ENCODE measurements at regions not wholly inside any gene's neighbourhood (a gene's known extent, or its start where the extent isn't known, plus 50 kb on each side); places are given as distances from the start of the nearest gene placed in this dataset.
"Not testable (repeated sequence)": the region's sequence is repeated elsewhere in the genome, so short reads cannot be mapped to it uniquely, and the experiment has no call there.

DNA sequence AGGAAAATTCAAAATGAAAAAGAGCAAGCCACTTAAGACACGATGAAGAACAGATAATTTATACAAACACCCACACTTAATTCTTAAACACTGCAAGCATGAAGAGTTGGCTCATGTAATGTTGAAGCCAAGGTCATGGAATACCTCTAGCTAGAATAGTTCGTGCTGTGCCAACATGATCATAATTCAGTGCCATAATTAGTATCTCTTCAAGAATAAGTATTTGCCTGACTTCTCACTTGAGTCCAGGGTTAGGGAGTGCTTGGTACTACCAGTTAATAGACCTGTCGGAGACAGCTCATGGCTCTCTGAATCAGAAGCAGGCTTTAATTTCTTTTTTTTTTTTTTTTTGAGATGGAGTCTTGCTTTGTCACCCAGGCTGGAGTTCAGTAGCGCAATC is 206.3 kb downstream of the UNC5CL start:
- Mint-ChIP-seq H3K4me1 (ENCODE audit: low read depth) (no peaks in the 10 kb centered on the region), H3K4me3 (ENCODE audit: unreplicated experiment) (no peak overlapping the region), H3K36me3 (ENCODE audit: low read depth) (no peaks in the 10 kb centered on the region), H3K9me3 (ENCODE audit: low read depth) (peaks cover 2% of the 10 kb centered on the region), H3K27ac (ENCODE audit: unreplicated experiment) (no peak overlapping the region), H3K27me3 (ENCODE audit: low read depth) (peaks cover 31% of the 10 kb centered on the region)
- DNase-seq (ENCODE audit: low spot score): no peak
- TF ChIP-seq, protein P1, sequence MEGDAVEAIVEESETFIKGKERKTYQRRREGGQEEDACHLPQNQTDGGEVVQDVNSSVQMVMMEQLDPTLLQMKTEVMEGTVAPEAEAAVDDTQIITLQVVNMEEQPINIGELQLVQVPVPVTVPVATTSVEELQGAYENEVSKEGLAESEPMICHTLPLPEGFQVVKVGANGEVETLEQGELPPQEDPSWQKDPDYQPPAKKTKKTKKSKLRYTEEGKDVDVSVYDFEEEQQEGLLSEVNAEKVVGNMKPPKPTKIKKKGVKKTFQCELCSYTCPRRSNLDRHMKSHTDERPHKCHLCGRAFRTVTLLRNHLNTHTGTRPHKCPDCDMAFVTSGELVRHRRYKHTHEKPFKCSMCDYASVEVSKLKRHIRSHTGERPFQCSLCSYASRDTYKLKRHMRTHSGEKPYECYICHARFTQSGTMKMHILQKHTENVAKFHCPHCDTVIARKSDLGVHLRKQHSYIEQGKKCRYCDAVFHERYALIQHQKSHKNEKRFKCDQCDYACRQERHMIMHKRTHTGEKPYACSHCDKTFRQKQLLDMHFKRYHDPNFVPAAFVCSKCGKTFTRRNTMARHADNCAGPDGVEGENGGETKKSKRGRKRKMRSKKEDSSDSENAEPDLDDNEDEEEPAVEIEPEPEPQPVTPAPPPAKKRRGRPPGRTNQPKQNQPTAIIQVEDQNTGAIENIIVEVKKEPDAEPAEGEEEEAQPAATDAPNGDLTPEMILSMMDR (IDR thresholded peaks at IDR 0.05): no peak

DNA sequence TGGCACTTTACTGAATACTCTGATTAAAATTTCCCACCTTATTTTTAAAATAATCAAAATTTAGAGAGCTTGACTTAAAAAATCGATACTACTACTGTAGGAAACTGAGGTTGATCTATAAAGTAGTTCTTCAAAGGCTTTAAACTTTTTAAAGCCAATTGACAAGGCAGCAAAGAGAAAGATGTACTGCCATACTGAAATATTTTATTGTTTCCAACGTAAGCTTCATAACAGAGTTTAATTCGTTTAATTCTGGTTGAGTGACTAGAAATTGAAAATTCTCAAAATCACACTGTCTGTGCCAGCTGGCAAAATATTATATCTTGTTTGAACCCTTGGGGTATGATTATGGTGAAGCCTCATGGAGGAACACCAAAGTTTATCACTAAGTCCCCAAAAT is 207.6 kb downstream of the UNC5CL start:
- Mint-ChIP-seq H3K27me3 (ENCODE audit: low read depth) (peaks cover 27% of the 10 kb centered on the region), H3K36me3 (ENCODE audit: low read depth) (no peaks in the 10 kb centered on the region), H3K27ac (ENCODE audit: unreplicated experiment) (no peak overlapping the region), H3K4me3 (ENCODE audit: unreplicated experiment) (no peak overlapping the region), H3K9me3 (ENCODE audit: low read depth) (peaks cover 2% of the 10 kb centered on the region), H3K4me1 (ENCODE audit: low read depth) (no peaks in the 10 kb centered on the region)
- DNase-seq (ENCODE audit: low spot score): no peak
- TF ChIP-seq, protein P1 (IDR thresholded peaks at IDR 0.05): no peak

DNA sequence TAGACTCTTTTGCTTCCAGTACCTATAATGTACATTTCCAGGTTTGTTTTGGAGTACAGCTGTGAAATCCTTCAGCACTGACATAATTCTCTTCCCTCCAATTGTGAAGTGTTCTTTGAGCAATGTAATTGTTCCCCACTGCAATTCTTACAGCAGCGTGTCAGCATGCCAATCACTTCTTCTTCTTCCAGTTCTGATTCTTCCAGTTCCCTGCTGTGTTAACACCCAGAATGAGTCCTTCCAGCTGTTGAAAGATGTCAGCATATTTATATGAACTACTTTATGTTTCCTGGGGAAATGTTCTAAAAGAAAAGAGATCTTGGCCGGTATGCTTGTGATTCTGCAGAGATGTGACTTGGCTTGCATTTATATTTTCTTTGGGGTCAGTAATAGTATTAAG is 213.9 kb downstream of the UNC5CL start:
- Mint-ChIP-seq H3K27ac (ENCODE audit: unreplicated experiment) (peak overlapping the region; percentile 8), H3K36me3 (ENCODE audit: low read depth) (peaks cover 1% of the 10 kb centered on the region), H3K27me3 (ENCODE audit: low read depth) (peaks cover 7% of the 10 kb centered on the region), H3K4me1 (ENCODE audit: low read depth) (peaks cover 13% of the 10 kb centered on the region), H3K4me3 (ENCODE audit: unreplicated experiment) (no peak overlapping the region), H3K9me3 (ENCODE audit: low read depth) (peaks cover 2% of the 10 kb centered on the region)
- TF ChIP-seq, protein P1 (IDR thresholded peaks at IDR 0.05): no peak
- DNase-seq (ENCODE audit: low spot score): no peak

DNA sequence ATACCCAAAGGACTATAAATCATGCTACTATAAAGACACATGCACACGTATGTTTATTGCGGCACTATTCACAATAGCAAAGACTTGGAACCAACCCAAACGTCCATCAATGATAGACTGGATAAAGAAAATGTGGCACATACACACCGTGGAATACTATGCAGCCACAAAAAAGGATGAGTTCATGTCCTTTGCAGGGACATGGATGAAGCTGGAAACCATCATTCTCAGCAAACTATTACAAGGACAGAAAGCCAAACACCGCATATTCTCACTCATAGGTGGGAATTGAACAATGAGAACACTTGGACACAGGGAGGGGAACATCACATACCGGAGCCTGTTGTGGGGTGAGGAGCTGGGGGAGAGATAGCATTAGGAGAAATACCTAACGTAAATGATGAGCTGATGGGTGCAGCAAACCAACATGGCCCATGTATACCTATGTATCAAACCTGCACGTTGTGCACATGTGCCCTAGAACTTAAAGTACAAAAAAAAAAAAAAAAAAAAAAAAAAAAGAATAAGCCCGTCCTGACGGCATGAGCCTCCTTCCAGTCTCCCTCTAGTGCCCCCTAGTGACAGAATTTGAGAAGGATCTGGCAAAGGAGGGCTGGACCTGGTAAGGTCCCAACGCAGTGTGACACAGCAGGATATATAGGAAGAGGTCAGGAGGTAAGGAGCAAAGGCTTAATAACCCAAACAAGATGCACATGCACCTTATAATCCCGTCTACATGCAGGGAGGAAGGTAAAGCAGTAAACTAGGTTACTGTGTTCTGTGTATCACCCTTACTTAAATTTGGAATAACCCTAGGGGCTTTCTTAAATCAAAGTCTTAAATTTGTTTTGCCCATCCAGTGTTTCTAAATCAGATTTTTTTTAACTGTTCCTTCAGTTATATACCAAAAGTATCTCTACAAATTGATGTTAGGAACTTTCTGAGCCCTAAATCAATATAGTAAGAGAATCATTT is 214.8 kb downstream of the UNC5CL start:
- Mint-ChIP-seq H3K4me1 (ENCODE audit: low read depth) (peaks cover 13% of the 10 kb centered on the region), H3K27me3 (ENCODE audit: low read depth) (peaks cover 12% of the 10 kb centered on the region)
- H3K9me3 Mint-ChIP-seq (ENCODE audit: low read depth); H3K27ac Mint-ChIP-seq (ENCODE audit: unreplicated experiment); H3K36me3 Mint-ChIP-seq (ENCODE audit: low read depth); DNase-seq (ENCODE audit: low spot score); H3K4me3 Mint-ChIP-seq (ENCODE audit: unreplicated experiment): not testable (repeated sequence)
- TF ChIP-seq, protein P1 (IDR thresholded peaks at IDR 0.05): peak; percentile 79

DNA sequence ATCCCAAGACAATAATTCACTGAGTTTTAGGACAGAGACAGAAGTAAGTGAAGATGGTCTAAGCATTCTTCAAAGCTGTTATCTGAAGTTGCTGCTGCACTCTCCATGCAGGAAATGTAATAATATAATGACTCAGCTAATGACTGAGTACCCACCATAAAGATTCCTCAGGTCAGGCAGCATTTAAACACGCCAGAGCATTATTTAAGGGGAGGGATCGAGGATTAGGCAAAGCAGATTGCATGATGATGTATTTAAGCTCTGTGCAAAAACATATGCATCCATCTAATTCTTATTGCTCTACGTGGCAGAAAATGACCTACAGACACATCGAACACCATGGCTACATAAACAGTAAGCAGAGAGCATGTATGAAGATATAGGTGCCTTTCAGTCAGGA is 216.4 kb downstream of the UNC5CL start:
- TF ChIP-seq, protein P1 (IDR thresholded peaks at IDR 0.05): no peak
- Mint-ChIP-seq H3K36me3 (ENCODE audit: low read depth) (peaks cover 1% of the 10 kb centered on the region), H3K27ac (ENCODE audit: unreplicated experiment) (no peak overlapping the region), H3K4me3 (ENCODE audit: unreplicated experiment) (no peak overlapping the region), H3K27me3 (ENCODE audit: low read depth) (peaks cover 10% of the 10 kb centered on the region), H3K4me1 (ENCODE audit: low read depth) (peaks cover 13% of the 10 kb centered on the region), H3K9me3 (ENCODE audit: low read depth) (no peaks in the 10 kb centered on the region)
- DNase-seq (ENCODE audit: low spot score): no peak

All from chondrocyte (in vitro differentiated cells).